OCI-LY7 (cell line): ENCODE measurements at regions not wholly inside any gene's neighbourhood (a gene's known extent, or its start where the extent isn't known, plus 50 kb on each side); places are given as distances from the start of the nearest gene placed in this dataset.
A peak's percentile ranks its signal among the peaks of the same experiment; 100 is the strongest.

Experiments used
- BruUV-seq: library from RNA; stranded (reverse); fragments of 400-500 nt; replicated peaks from 2 replicates; lab custom pipeline; 2021; lab: Mats Ljungman, UMichigan
- CTCF ChIA-PET: fragments of 300-600 bp; sonication (Branson Sonifier 250); formaldehyde crosslinking; loops from one replicate; lab custom pipeline; 2022; ENCODE audit warnings: antibody characterized with exemption; ENCODE audit not compliant: unreplicated experiment; lab: Charles Lee
- POLR2A ChIA-PET: fragments of 300-600 bp; sonication (Branson Sonifier 250); formaldehyde crosslinking; loops from one replicate; lab custom pipeline; 2022; ENCODE audit warnings: antibody characterized with exemption; lab: Charles Lee
- DNase-seq: peaks from one replicate; pipeline ENCODE4 v3.0.0-alpha.2; 2015; ENCODE audit warnings: low spot score
- H2AFZ ChIP-seq: fragments of 200-600 bp; sonication (generic), shearing (Covaris generic); 2 replicates; pipeline ENCODE4 v1.6.1; 2014; ENCODE audit warnings: mild to moderate bottlenecking, antibody characterized with exemption, low read length, moderate library complexity
- H3K27ac ChIP-seq: fragments of 200-600 bp; sonication (generic); 2 replicates; pipeline ENCODE4 v1.5.1; 2014; ENCODE audit warnings: mixed run types, low read depth, mild to moderate bottlenecking, moderate library complexity, low read length, inconsistent platforms; ENCODE audit not compliant: poor library complexity, severe bottlenecking
- H3K36me3 ChIP-seq: fragments of 200-600 bp; sonication (generic); 2 replicates; pipeline ENCODE4 v1.6.1; 2014; ENCODE audit warnings: mild to moderate bottlenecking, antibody characterized with exemption, low read length, moderate library complexity, mixed read lengths; ENCODE audit not compliant: insufficient read depth
- H3K4me1 ChIP-seq: fragments of 200-600 bp; sonication (generic); 2 replicates; pipeline ENCODE4 v1.5.1; 2014; ENCODE audit warnings: mild to moderate bottlenecking, low read length; ENCODE audit not compliant: insufficient read depth, poor library complexity, severe bottlenecking
- H3K4me2 ChIP-seq: fragments of 200-600 bp; sonication (generic); 2 replicates; pipeline ENCODE4 v1.6.1; 2014; ENCODE audit warnings: mild to moderate bottlenecking, low read length
- H3K4me3 ChIP-seq: fragments of 200-600 bp; sonication (generic); 2 replicates; pipeline ENCODE4 v1.5.1; 2014; ENCODE audit warnings: mild to moderate bottlenecking, low read depth, low read length; ENCODE audit not compliant: poor library complexity, severe bottlenecking
- H3K79me2 ChIP-seq: fragments of 200-600 bp; sonication (generic); 2 replicates; pipeline ENCODE4 v1.6.1; 2016; ENCODE audit warnings: low read depth, mild to moderate bottlenecking, low read length, moderate library complexity, mixed read lengths; ENCODE audit not compliant: insufficient read depth
- H3K9me2 ChIP-seq: fragments of 200-600 bp; sonication (generic); 2 replicates; pipeline ENCODE4 v1.6.1; 2016; ENCODE audit warnings: mild to moderate bottlenecking, low read length, mixed read lengths; ENCODE audit not compliant: insufficient read depth
- H3K9me3 ChIP-seq: fragments of 200-600 bp; sonication (generic); 2 replicates; pipeline ENCODE4 v1.6.1; 2014; ENCODE audit warnings: mild to moderate bottlenecking, mixed run types, low read length, mixed read lengths
- H4K20me1 ChIP-seq: fragments of 200-600 bp; sonication (generic); 2 replicates; pipeline ENCODE4 v1.6.1; 2014; ENCODE audit warnings: mild to moderate bottlenecking, antibody characterized with exemption, low read length, moderate library complexity, mixed read lengths; ENCODE audit not compliant: insufficient read depth
- EZH2phosphoT487 ChIP-seq: fragments of 200-600 bp; sonication (generic); IDR thresholded peaks from 2 replicates; pipeline ENCODE4 v1.6.1; 2018; ENCODE audit warnings: low read depth, borderline replicate concordance, mild to moderate bottlenecking, mixed run types, antibody characterized with exemption, low read length, moderate library complexity, mixed read lengths
- intact Hi-C: fragments of 100-400 bp; cut with micrococcal nuclease; formaldehyde crosslinking; loops from one replicate; pipeline ENCODE4 v1.10.0; 2022; ENCODE audit not compliant: unreplicated experiment
- TF ChIP-seq, protein P1 (sequence below): fragments of 200-600 bp; sonication (generic); conservative IDR thresholded peaks from 2 replicates; pipeline ENCODE4 v1.5.1; 2014; ENCODE audit warnings: mild to moderate bottlenecking, antibody characterized with exemption, low read length, moderate library complexity, mixed read lengths

- no peak for TF ChIP-seq EZH2phosphoT487
- TF ChIP-seq, protein P1, sequence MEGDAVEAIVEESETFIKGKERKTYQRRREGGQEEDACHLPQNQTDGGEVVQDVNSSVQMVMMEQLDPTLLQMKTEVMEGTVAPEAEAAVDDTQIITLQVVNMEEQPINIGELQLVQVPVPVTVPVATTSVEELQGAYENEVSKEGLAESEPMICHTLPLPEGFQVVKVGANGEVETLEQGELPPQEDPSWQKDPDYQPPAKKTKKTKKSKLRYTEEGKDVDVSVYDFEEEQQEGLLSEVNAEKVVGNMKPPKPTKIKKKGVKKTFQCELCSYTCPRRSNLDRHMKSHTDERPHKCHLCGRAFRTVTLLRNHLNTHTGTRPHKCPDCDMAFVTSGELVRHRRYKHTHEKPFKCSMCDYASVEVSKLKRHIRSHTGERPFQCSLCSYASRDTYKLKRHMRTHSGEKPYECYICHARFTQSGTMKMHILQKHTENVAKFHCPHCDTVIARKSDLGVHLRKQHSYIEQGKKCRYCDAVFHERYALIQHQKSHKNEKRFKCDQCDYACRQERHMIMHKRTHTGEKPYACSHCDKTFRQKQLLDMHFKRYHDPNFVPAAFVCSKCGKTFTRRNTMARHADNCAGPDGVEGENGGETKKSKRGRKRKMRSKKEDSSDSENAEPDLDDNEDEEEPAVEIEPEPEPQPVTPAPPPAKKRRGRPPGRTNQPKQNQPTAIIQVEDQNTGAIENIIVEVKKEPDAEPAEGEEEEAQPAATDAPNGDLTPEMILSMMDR: no peak
- BruUV-seq: no TSS peak
- no peaks in the 10 kb centered on the region for H4K20me1 ChIP-seq
- H3K27ac ChIP-seq: no peak overlapping the region
- POLR2A ChIA-PET: no interaction called here
- no peak overlapping the region; the same call in 1 of the 2 replicates for H3K4me2 ChIP-seq
- CTCF ChIA-PET: no interaction called here
- H3K4me3 ChIP-seq: no peak overlapping the region
- no peaks in the 10 kb centered on the region for H3K9me3 ChIP-seq
- no peaks in the 10 kb centered on the region for H3K9me2 ChIP-seq
- intact Hi-C loops: no loop called here
- DNase-seq: no peak
- H3K36me3 ChIP-seq: no peaks in the 10 kb centered on the region
- 0 out of 2 replicates have a peak overlapping the region, but pooled peaks have one; percentile 17 for H2AFZ ChIP-seq
- peaks cover 15% of the 10 kb centered on the region for H3K4me1 ChIP-seq
- H3K79me2 ChIP-seq: no peaks in the 10 kb centered on the region
These were observed 234.4 kb upstream of the E2F8 start for GRCh38 chr11:19474954-19475721.

DNA sequence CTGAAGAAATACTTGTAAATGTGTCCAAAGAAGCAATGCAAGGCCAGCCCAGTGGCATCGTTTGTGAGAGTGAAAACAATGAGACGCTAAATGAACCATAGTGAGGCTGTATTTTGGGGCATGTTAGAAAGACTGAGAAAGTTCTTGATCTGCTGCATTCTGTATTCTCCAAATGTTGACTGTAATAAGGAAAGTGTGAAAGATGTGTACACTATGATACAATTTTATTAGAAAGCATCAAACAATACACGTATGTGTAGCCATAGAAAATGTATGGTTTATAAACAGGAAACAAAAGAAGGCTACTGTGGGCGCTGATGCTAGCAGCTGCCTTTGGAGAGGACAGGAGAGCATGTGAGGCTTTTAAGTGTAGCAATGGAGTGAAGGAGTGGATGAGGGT, 233.5 kb upstream of the E2F8 start:
- no TSS peak for BruUV-seq
- intact Hi-C loops: no loop called here
- Histone ChIP-seq H3K27ac (no peak overlapping the region), H3K4me2 (no peak overlapping the region), H3K4me3 (no peak overlapping the region), H3K36me3 (no peaks in the 10 kb centered on the region), H2AFZ (no peak overlapping the region), H3K9me3 (no peaks in the 10 kb centered on the region), H3K79me2 (no peaks in the 10 kb centered on the region), H4K20me1 (no peaks in the 10 kb centered on the region), H3K9me2 (no peaks in the 10 kb centered on the region), H3K4me1 (peaks cover 15% of the 10 kb centered on the region)
- CTCF ChIA-PET: no interaction called here
- DNase-seq: no peak
- no peak for TF ChIP-seq EZH2phosphoT487
- TF ChIP-seq, protein P1: no peak
- POLR2A ChIA-PET: no interaction called here

- H3K27ac ChIP-seq: no peak overlapping the region
- H3K9me2 ChIP-seq: no peaks in the 10 kb centered on the region
- no peak overlapping the region for H3K4me2 ChIP-seq
- ChIA-PET CTCF (no interaction called here), POLR2A (interaction anchor here (0.7 kb wide), 1 partner anchor 10 kb away, joined by 6 read pairs; no protein-coding TSS in a partner anchor)
- H4K20me1 ChIP-seq: no peaks in the 10 kb centered on the region
- no peak for DNase-seq
- no peaks in the 10 kb centered on the region for H3K79me2 ChIP-seq
- intact Hi-C loops: no loop called here
- peaks cover 15% of the 10 kb centered on the region for H3K4me1 ChIP-seq
- TF ChIP-seq, protein P1: no peak
- H3K4me3 ChIP-seq: no peak overlapping the region
- no peak overlapping the region for H2AFZ ChIP-seq
- no TSS peak for BruUV-seq
- no peaks in the 10 kb centered on the region for H3K9me3 ChIP-seq
- no peaks in the 10 kb centered on the region for H3K36me3 ChIP-seq
These were observed 231.9 kb upstream of the E2F8 start for GRCh38 chr11:19472679-19473078.
